AG10803 (cell line): ENCODE measurements at regions not wholly inside any gene's neighbourhood (a gene's known extent, or its start where the extent isn't known, plus 50 kb on each side); places are given as distances from the start of the nearest gene placed in this dataset.

Experiments
- DNase-seq: peaks from one replicate; pipeline ENCODE4 v3.0.0; 2010; ENCODE audit warnings: low read depth
- H3K4me3 ChIP-seq: 2 replicates; pipeline ENCODE4 v1.5.1; 2011; ENCODE audit warnings: mild to moderate bottlenecking, low read length, control low read depth
- CTCF ChIP-seq: conservative IDR thresholded peaks from 2 replicates; pipeline ENCODE4 v1.5.1; 2011; ENCODE audit warnings: mild to moderate bottlenecking, low read length, control low read depth, inconsistent platforms

- TF ChIP-seq CTCF = no peak
- no peak overlapping the region for H3K4me3 ChIP-seq
- DNase-seq = no peak
Observed at GRCh38 chr6:63066055-63066704, 145.1 kb upstream of the FKBP1C start.

GRCh38 chr6:63094947-63095346, 116.3 kb upstream of the FKBP1C start:
- no peak for TF ChIP-seq CTCF
- H3K4me3 ChIP-seq = no peak overlapping the region

GRCh38 chr6:63097222-63097621, 114.0 kb upstream of the FKBP1C start:
- TF ChIP-seq CTCF = no peak
- H3K4me3 ChIP-seq = no peak overlapping the region
- no peak for DNase-seq

More at GRCh38 chr6:63094947-63095346, 116.3 kb upstream of the FKBP1C start:
- DNase-seq = no peak

GRCh38 chr6:63098789-63099188, 112.5 kb upstream of the FKBP1C start:
- no peak for TF ChIP-seq CTCF
- DNase-seq = no peak
- no peak overlapping the region for H3K4me3 ChIP-seq

GRCh38 chr6:63099772-63100459, 111.4 kb upstream of the FKBP1C start:
- DNase-seq = no peak
- TF ChIP-seq CTCF = no peak

GRCh38 chr6:63114610-63115211, 96.6 kb upstream of the FKBP1C start:
- TF ChIP-seq CTCF = no peak
- no peak for DNase-seq

More at GRCh38 chr6:63099772-63100459, 111.4 kb upstream of the FKBP1C start:
- H3K4me3 ChIP-seq = no peak overlapping the region

GRCh38 chr6:63121166-63121565, 90.1 kb upstream of the FKBP1C start:
- DNase-seq = no peak

More at GRCh38 chr6:63114610-63115211, 96.6 kb upstream of the FKBP1C start:
- no peak overlapping the region for H3K4me3 ChIP-seq

More at GRCh38 chr6:63121166-63121565, 90.1 kb upstream of the FKBP1C start:
- no peak overlapping the region for H3K4me3 ChIP-seq
- no peak for TF ChIP-seq CTCF
